ENCODE measurements at regions not wholly inside any gene's neighbourhood (a gene's known extent, or its start where the extent isn't known, plus 50 kb on each side); places are given as distances from the start of the nearest gene placed in this dataset.
"Not testable (repeated sequence)": the region's sequence is repeated elsewhere in the genome, so short reads cannot be mapped to it uniquely, and the experiment has no call there.

DNA sequence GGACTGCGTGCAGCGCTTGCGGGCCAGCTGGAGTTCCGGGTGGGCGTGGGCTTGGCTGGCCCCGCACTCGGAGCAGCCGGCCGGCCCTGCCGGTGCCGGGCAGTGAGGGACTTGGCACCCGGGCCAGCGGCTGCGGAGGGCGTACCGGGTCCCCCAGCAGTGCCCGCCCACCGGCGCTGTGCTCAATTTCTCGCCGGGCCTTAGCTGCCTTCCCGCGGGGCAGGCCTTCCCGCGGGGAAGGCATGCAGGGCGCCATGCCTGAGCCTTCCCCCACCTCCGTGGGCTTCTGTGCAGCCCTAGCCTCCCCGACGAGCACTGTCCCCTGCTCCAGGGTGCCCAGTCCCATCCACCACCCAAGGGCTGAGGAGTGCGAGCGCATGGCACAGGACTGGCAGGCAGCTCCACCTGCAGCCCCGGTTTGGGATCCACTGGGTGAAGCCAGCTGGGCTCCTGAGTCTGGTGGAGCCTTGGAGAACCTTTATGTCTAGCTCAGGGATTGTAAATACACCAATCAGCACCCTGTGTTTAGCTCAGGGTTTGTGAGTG, 975.0 kb upstream of the NRXN1 start:
- H2AFZ ChIP-seq (ENCODE audit: low read length); H3K9ac ChIP-seq (ENCODE audit: low read length); H4K20me1 ChIP-seq (ENCODE audit: insufficient read depth, low read depth, low read length): not testable (repeated sequence)

DNA sequence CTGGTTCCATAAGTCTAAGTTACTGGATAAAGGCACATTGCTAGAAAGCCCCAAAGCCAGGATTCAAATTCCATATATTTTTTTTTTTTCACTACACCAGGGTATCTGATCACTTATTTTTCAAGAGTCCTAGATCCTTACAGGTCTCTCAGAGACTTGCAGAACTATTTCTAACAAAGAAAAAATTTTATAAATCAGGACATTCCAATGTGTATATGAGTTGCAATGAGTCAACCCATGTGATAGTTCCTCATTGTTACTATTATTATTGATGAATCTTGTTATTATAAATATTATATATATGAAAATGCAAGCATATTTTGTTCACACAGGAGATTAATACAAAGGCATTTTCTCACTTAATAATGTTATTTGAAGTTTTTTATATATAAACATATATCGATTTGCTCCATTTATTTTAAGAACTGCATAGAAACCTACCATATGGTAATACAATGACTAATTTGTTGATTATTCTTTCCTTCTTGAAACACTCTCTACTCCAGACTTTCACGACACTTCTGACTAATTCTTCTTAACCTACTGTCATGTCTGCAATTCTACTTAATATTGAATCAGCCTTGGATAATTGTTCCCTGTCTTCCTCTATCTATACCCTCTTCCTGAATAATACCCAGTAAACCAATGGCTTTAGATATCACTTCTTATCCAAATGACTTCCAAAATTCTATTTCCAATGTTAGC, 968.4 kb upstream of the NRXN1 start:
- Histone ChIP-seq H3K9me3 (ENCODE audit: low read length) (peaks cover 5% of the 10 kb centered on the region; the same call in 1 of the 2 replicates), H3K79me2 (ENCODE audit: low read length) (no peaks in the 10 kb centered on the region), H3K36me3 (ENCODE audit: insufficient read depth, low read length) (no peaks in the 10 kb centered on the region), H3K27me3 (ENCODE audit: low read length) (no peaks in the 10 kb centered on the region), H3K27ac (ENCODE audit: low read length) (no peak overlapping the region), H3K4me2 (ENCODE audit: low read depth, low read length, poor library complexity, severe bottlenecking) (no peak overlapping the region), H2AFZ (ENCODE audit: low read length) (no peak overlapping the region), H3K9ac (ENCODE audit: low read length) (no peak overlapping the region), H3K4me1 (ENCODE audit: low read length) (no peaks in the 10 kb centered on the region), H3K4me3 (ENCODE audit: low read length) (no peak overlapping the region), H3K9me2 (replicated peaks; ENCODE audit: insufficient read depth, low read length) (0 out of 2 replicates have a peak, but pooled peaks cover 4% of the 10 kb centered on the region), H4K20me1 (ENCODE audit: insufficient read depth, low read depth, low read length) (no peaks in the 10 kb centered on the region)
- DNase-seq, result no peak

More for the DNA sequence above, 975.0 kb upstream of the NRXN1 start:
- H3K27ac ChIP-seq (ENCODE audit: low read length); H3K9me2 ChIP-seq (replicated peaks; ENCODE audit: insufficient read depth, low read length); DNase-seq; H3K79me2 ChIP-seq (ENCODE audit: low read length); H3K27me3 ChIP-seq (ENCODE audit: low read length); H3K9me3 ChIP-seq (ENCODE audit: low read length); H3K36me3 ChIP-seq (ENCODE audit: insufficient read depth, low read length); H3K4me2 ChIP-seq (ENCODE audit: low read depth, low read length, poor library complexity, severe bottlenecking); H3K4me3 ChIP-seq (ENCODE audit: low read length); H3K4me1 ChIP-seq (ENCODE audit: low read length): not testable (repeated sequence)

- Histone ChIP-seq H3K9me2 (replicated peaks; ENCODE audit: insufficient read depth, low read length) (0 out of 2 replicates have a peak, but pooled peaks cover 4% of the 10 kb centered on the region), H4K20me1 (ENCODE audit: insufficient read depth, low read depth, low read length) (no peaks in the 10 kb centered on the region), H2AFZ (ENCODE audit: low read length) (no peak overlapping the region), H3K27ac (ENCODE audit: low read length) (no peak overlapping the region), H3K9me3 (ENCODE audit: low read length) (peaks cover 5% of the 10 kb centered on the region; the same call in 1 of the 2 replicates), H3K79me2 (ENCODE audit: low read length) (no peaks in the 10 kb centered on the region), H3K4me3 (ENCODE audit: low read length) (no peak overlapping the region), H3K4me2 (ENCODE audit: low read depth, low read length, poor library complexity, severe bottlenecking) (no peak overlapping the region), H3K36me3 (ENCODE audit: insufficient read depth, low read length) (no peaks in the 10 kb centered on the region), H3K4me1 (ENCODE audit: low read length) (no peaks in the 10 kb centered on the region), H3K9ac (ENCODE audit: low read length) (no peak overlapping the region), H3K27me3 (ENCODE audit: low read length) (no peaks in the 10 kb centered on the region)
- DNase-seq, result no peak
These were observed 967.0 kb upstream of the NRXN1 start for GRCh38 chr2:51998890-51999289.

- Histone ChIP-seq H3K4me1 (ENCODE audit: low read length) (no peaks in the 10 kb centered on the region), H3K9me2 (replicated peaks; ENCODE audit: insufficient read depth, low read length) (0 out of 2 replicates have a peak, but pooled peaks cover 4% of the 10 kb centered on the region), H2AFZ (ENCODE audit: low read length) (no peak overlapping the region), H4K20me1 (ENCODE audit: insufficient read depth, low read depth, low read length) (no peaks in the 10 kb centered on the region), H3K4me2 (ENCODE audit: low read depth, low read length, poor library complexity, severe bottlenecking) (no peak overlapping the region), H3K27ac (ENCODE audit: low read length) (no peak overlapping the region), H3K9me3 (ENCODE audit: low read length) (no peaks in the 10 kb centered on the region; the same call in 1 of the 2 replicates), H3K27me3 (ENCODE audit: low read length) (no peaks in the 10 kb centered on the region), H3K36me3 (ENCODE audit: insufficient read depth, low read length) (no peaks in the 10 kb centered on the region), H3K4me3 (ENCODE audit: low read length) (no peak overlapping the region), H3K79me2 (ENCODE audit: low read length) (no peaks in the 10 kb centered on the region), H3K9ac (ENCODE audit: low read length) (no peak overlapping the region)
- no peak for DNase-seq
These were observed 965.6 kb upstream of the NRXN1 start for GRCh38 chr2:51997571-51997970.

GRCh38 chr2:51995293-51995692, 963.4 kb upstream of the NRXN1 start:
- no peaks in the 10 kb centered on the region for H3K36me3 ChIP-seq (ENCODE audit: insufficient read depth, low read length)
- DNase-seq, result no peak
- no peak overlapping the region for H3K4me2 ChIP-seq (ENCODE audit: low read depth, low read length, poor library complexity, severe bottlenecking)
- H3K79me2 ChIP-seq (ENCODE audit: low read length), result no peaks in the 10 kb centered on the region
- H3K9me3 ChIP-seq (ENCODE audit: low read length), result no peaks in the 10 kb centered on the region; the same call in 1 of the 2 replicates
- no peaks in the 10 kb centered on the region for H3K4me1 ChIP-seq (ENCODE audit: low read length)
- H4K20me1 ChIP-seq (ENCODE audit: insufficient read depth, low read depth, low read length), result no peaks in the 10 kb centered on the region
- H3K27me3 ChIP-seq (ENCODE audit: low read length), result no peaks in the 10 kb centered on the region
- H3K9ac ChIP-seq (ENCODE audit: low read length), result no peak overlapping the region
- no peaks in the 10 kb centered on the region for H3K9me2 ChIP-seq (replicated peaks; ENCODE audit: insufficient read depth, low read length)
- H3K27ac ChIP-seq (ENCODE audit: low read length), result no peak overlapping the region
- H2AFZ ChIP-seq (ENCODE audit: low read length), result no peak overlapping the region
- H3K4me3 ChIP-seq (ENCODE audit: low read length), result no peak overlapping the region

DNA sequence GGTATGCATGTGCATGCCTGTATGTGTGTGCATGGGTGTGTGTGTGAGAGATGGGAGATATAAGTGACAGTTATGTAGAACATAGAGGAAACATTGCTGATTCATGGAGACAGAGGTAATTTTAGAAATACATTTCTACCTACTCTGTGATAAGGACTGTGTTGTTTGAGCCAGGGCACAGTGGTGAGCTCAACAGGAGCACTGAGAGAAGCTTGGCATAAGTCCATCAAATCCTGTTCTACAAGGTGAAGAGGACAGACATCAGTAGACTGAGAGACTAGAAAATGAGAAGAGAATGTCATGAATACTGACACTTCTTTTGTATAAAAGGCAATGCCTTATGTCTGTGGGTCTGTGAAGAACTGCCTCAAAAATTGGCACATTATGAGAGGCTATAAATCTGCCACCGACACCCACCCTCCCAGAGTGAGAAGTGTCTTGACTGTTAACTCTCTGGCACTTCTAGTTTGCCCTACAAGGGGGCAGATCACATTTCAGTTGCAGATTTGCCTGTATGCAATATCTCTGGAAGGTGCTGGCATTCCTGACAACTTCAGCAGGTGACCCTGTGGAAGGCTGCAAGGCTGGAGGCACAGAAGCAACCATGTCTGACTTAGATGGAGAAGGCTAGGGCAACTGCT, 962.3 kb upstream of the NRXN1 start:
- no peak overlapping the region for H3K4me3 ChIP-seq (ENCODE audit: low read length)
- no peak overlapping the region for H3K27ac ChIP-seq (ENCODE audit: low read length)
- H4K20me1 ChIP-seq (ENCODE audit: insufficient read depth, low read depth, low read length), result no peaks in the 10 kb centered on the region
- no peak overlapping the region for H2AFZ ChIP-seq (ENCODE audit: low read length)
- no peaks in the 10 kb centered on the region; the same call in 1 of the 2 replicates for H3K9me3 ChIP-seq (ENCODE audit: low read length)
- H3K4me1 ChIP-seq (ENCODE audit: low read length), result no peaks in the 10 kb centered on the region
- no peak overlapping the region for H3K4me2 ChIP-seq (ENCODE audit: low read depth, low read length, poor library complexity, severe bottlenecking)
- no peaks in the 10 kb centered on the region for H3K79me2 ChIP-seq (ENCODE audit: low read length)
- no peaks in the 10 kb centered on the region for H3K9me2 ChIP-seq (replicated peaks; ENCODE audit: insufficient read depth, low read length)
- no peak for DNase-seq
- H3K27me3 ChIP-seq (ENCODE audit: low read length), result no peaks in the 10 kb centered on the region
- no peaks in the 10 kb centered on the region for H3K36me3 ChIP-seq (ENCODE audit: insufficient read depth, low read length)
- no peak overlapping the region for H3K9ac ChIP-seq (ENCODE audit: low read length)

GRCh38 chr2:51990684-51991083, 958.8 kb upstream of the NRXN1 start:
- H3K9me3 ChIP-seq (ENCODE audit: low read length), result no peaks in the 10 kb centered on the region
- no peaks in the 10 kb centered on the region for H3K9me2 ChIP-seq (replicated peaks; ENCODE audit: insufficient read depth, low read length)
- no peak overlapping the region for H2AFZ ChIP-seq (ENCODE audit: low read length)
- no peaks in the 10 kb centered on the region for H3K27me3 ChIP-seq (ENCODE audit: low read length)
- H3K79me2 ChIP-seq (ENCODE audit: low read length), result no peaks in the 10 kb centered on the region
- no peak overlapping the region for H3K9ac ChIP-seq (ENCODE audit: low read length)
- no peak overlapping the region for H3K27ac ChIP-seq (ENCODE audit: low read length)
- no peaks in the 10 kb centered on the region for H4K20me1 ChIP-seq (ENCODE audit: insufficient read depth, low read depth, low read length)
- no peak for DNase-seq
- no peaks in the 10 kb centered on the region for H3K4me1 ChIP-seq (ENCODE audit: low read length)
- no peak overlapping the region for H3K4me3 ChIP-seq (ENCODE audit: low read length)
- H3K4me2 ChIP-seq (ENCODE audit: low read depth, low read length, poor library complexity, severe bottlenecking), result no peak overlapping the region
- H3K36me3 ChIP-seq (ENCODE audit: insufficient read depth, low read length), result no peaks in the 10 kb centered on the region

DNA sequence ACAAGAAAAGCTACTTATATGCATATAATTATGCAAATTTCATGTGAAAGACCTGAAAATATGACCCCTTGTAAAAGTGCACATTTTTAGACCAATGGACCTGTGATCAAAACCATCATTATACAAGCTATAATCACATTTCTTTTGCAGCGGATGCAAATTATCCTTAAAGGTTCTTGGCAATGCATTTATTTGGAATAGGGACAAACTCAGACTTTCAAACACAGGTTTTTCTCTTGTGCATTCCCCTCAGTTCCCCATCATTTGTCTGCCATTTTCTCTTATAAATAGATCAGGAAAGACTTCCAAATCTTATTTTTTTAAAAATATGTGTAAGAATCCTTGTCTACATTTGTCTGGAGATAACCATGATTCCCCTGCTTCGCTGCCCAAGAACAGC, 954.2 kb upstream of the NRXN1 start:
- Histone ChIP-seq H3K9me2 (replicated peaks; ENCODE audit: insufficient read depth, low read length) (no peaks in the 10 kb centered on the region), H3K9me3 (ENCODE audit: low read length) (no peaks in the 10 kb centered on the region), H4K20me1 (ENCODE audit: insufficient read depth, low read depth, low read length) (no peaks in the 10 kb centered on the region), H3K27me3 (ENCODE audit: low read length) (no peaks in the 10 kb centered on the region), H3K36me3 (ENCODE audit: insufficient read depth, low read length) (no peaks in the 10 kb centered on the region), H3K79me2 (ENCODE audit: low read length) (no peaks in the 10 kb centered on the region), H3K27ac (ENCODE audit: low read length) (no peak overlapping the region), H3K9ac (ENCODE audit: low read length) (no peak overlapping the region), H3K4me1 (ENCODE audit: low read length) (no peaks in the 10 kb centered on the region), H2AFZ (ENCODE audit: low read length) (no peak overlapping the region), H3K4me3 (ENCODE audit: low read length) (no peak overlapping the region), H3K4me2 (ENCODE audit: low read depth, low read length, poor library complexity, severe bottlenecking) (no peak overlapping the region)
- DNase-seq, result no peak

All from Karpas-422 (cell line).